CD8-positive, alpha-beta memory T cell (primary cell): ENCODE measurements at regions not wholly inside any gene's neighbourhood (a gene's known extent, or its start where the extent isn't known, plus 50 kb on each side); places are given as distances from the start of the nearest gene placed in this dataset.

ENCODE experiments used
- CTCF ChIA-PET: fragments of 350-600 bp; sonication (Branson Sonifier 250); formaldehyde crosslinking; loops from one replicate; lab custom pipeline; 2021; ENCODE audit warnings: antibody characterized with exemption; lab: Charles Lee
- POLR2A ChIA-PET: fragments of 350-600 bp; sonication (Branson Sonifier 250); formaldehyde crosslinking; loops from one replicate; lab custom pipeline; 2021; ENCODE audit warnings: antibody characterized with exemption; lab: Charles Lee
- DNase-seq, 5 donors: peaks; one replicate each; pipeline versions ENCODE4 v3.0.0 to v3.0.0-alpha.2; 2020 to 2022; ENCODE audit warnings: mixed read lengths in 1 of 5
- H3K27ac ChIP-seq: one replicate; pipeline ENCODE4 v1.7.0; 2013; ENCODE audit warnings: low read depth, mild to moderate bottlenecking, low read length, moderate library complexity
- H3K27me3 ChIP-seq: 2 replicates; pipeline ENCODE4 v1.7.0; 2013; ENCODE audit warnings: low read length, mild to moderate bottlenecking; ENCODE audit not compliant: insufficient read depth, poor library complexity, severe bottlenecking
- H3K36me3 ChIP-seq: 2 replicates; pipeline ENCODE4 v1.7.0; 2013; ENCODE audit warnings: mild to moderate bottlenecking, low read length, moderate library complexity; ENCODE audit not compliant: insufficient read depth
- H3K4me1 ChIP-seq: 2 replicates; pipeline ENCODE4 v1.7.0; 2013; ENCODE audit warnings: mild to moderate bottlenecking, low read length, moderate library complexity; ENCODE audit not compliant: insufficient read depth
- H3K4me3 ChIP-seq: 2 replicates; pipeline ENCODE4 v1.7.0; 2013; ENCODE audit warnings: mild to moderate bottlenecking, low read length
- H3K9me3 ChIP-seq: 2 replicates; pipeline ENCODE4 v1.7.0; 2013; ENCODE audit warnings: mild to moderate bottlenecking, low read length
- H3K27ac Mint-ChIP-seq, 8 donors: one replicate each; pipeline ENCODE4 v1.8.0; 2020 to 2021; ENCODE audit warnings: mixed read lengths in 8 of 8, mild to moderate bottlenecking in 6 of 8, inconsistent platforms in 3 of 8, moderate library complexity in 3 of 8
- H3K27me3 Mint-ChIP-seq, 2 donors: one replicate each; pipeline ENCODE4 v1.8.0; 2020 to 2021; ENCODE audit warnings: mixed read lengths in 2 of 2, mild to moderate bottlenecking in 1 of 2, moderate library complexity in 1 of 2
- H3K36me3 Mint-ChIP-seq, 3 donors: one replicate each; pipeline ENCODE4 v1.8.0; 2020 to 2021; ENCODE audit warnings: mixed read lengths in 3 of 3, inconsistent platforms in 1 of 3, mild to moderate bottlenecking in 1 of 3
- H3K4me1 Mint-ChIP-seq, 3 donors: one replicate each; pipeline ENCODE4 v1.8.0; 2020 to 2021; ENCODE audit warnings: mixed read lengths in 3 of 3, inconsistent platforms in 1 of 3, mild to moderate bottlenecking in 1 of 3
- H3K4me3 Mint-ChIP-seq, 7 donors: one replicate each; pipeline ENCODE4 v1.8.0; 2020 to 2021; ENCODE audit warnings: mixed read lengths in 7 of 7, mild to moderate bottlenecking in 6 of 7, moderate library complexity in 4 of 7, inconsistent platforms in 2 of 7
- H3K9me3 Mint-ChIP-seq, 5 donors: one replicate each; pipeline ENCODE4 v1.8.0; 2020 to 2022; ENCODE audit warnings: mixed read lengths in 5 of 5, mild to moderate bottlenecking in 3 of 5, moderate library complexity in 2 of 5, inconsistent platforms in 1 of 5

DNA sequence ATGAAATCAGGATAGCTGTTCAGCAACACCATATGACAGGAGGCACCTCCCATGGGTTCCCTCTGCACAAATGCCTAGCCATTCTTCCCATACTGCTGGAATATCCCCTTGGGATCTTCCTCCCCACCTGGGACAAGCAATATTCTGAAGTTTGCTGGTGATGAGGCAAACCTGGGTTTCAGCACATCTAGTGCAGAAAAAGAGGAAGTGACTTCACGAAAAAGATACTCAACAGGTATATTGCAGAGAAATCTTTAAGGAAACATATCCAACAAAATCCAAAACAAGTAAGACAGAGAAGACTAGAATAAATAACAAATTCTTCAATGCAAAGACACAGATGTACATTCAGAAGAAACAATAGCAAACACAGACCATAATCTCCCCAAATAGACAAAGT, 1497.0 kb downstream of the PCDH9 start:
- Histone ChIP-seq H3K27ac (no peak overlapping the region), H3K4me1 (no peaks in the 10 kb centered on the region), H3K4me3 (no peak overlapping the region), H3K27me3 (no peaks in the 10 kb centered on the region), H3K36me3 (no peaks in the 10 kb centered on the region), H3K9me3 (no peaks in the 10 kb centered on the region)
- H3K9me3 Mint-ChIP-seq, result peaks cover 0 to 63% (median 15%) of the 10 kb centered on the region in 5 donors
- no peaks in the 10 kb centered on the region for H3K27me3 Mint-ChIP-seq
- no peaks in the 10 kb centered on the region for H3K4me1 Mint-ChIP-seq
- DNase-seq, result no peak
- ChIA-PET CTCF (no interaction called here), POLR2A (no interaction called here)
- no peak overlapping the region for H3K4me3 Mint-ChIP-seq
- H3K36me3 Mint-ChIP-seq, result no peaks in the 10 kb centered on the region
- H3K27ac Mint-ChIP-seq, result no peak overlapping the region

DNA sequence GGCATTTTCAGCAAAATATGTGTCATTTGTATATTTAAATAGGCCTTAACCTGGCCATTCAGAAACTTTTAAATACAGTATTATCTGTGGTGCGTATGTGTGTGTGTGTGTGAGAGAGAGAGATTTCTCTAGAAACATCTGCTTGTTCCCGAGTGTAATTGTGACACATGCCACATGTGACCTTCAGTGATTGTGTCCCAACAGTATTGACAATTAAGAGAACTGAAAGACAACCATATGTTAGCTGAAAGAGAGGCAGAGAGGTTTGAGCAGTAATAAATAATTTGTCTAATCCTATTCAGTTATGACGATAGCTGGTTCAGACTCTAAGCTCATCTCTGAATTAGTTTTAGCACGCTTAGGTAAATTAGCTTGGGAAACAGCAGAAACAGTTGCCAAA, 1503.1 kb downstream of the PCDH9 start:
- Mint-ChIP-seq H3K27me3 (no peaks in the 10 kb centered on the region), H3K9me3 (peaks cover 0 to 28% (median 6%) of the 10 kb centered on the region in 5 donors)

GRCh38 chr13:65725006-65725405, 1505.1 kb downstream of the PCDH9 start:
- Mint-ChIP-seq H3K27me3 (no peaks in the 10 kb centered on the region), H3K36me3 (no peaks in the 10 kb centered on the region), H3K27ac (no peak overlapping the region), H3K9me3 (peaks cover 0 to 23% (median 2%) of the 10 kb centered on the region in 5 donors), H3K4me1 (no peaks in the 10 kb centered on the region), H3K4me3 (no peak overlapping the region)
- Histone ChIP-seq H3K27ac (no peak overlapping the region), H3K4me1 (no peaks in the 10 kb centered on the region), H3K4me3 (no peak overlapping the region), H3K36me3 (no peaks in the 10 kb centered on the region), H3K9me3 (no peaks in the 10 kb centered on the region), H3K27me3 (no peaks in the 10 kb centered on the region)
- CTCF ChIA-PET, result no interaction called here
- no peak for DNase-seq
- POLR2A ChIA-PET, result no interaction called here

More for the DNA sequence above, 1503.1 kb downstream of the PCDH9 start:
- H3K36me3 ChIP-seq, result no peaks in the 10 kb centered on the region
- ChIA-PET CTCF (no interaction called here), POLR2A (no interaction called here)
- H3K27me3 ChIP-seq, result no peaks in the 10 kb centered on the region
- DNase-seq, result no peak
- no peak overlapping the region for H3K4me3 ChIP-seq
- H3K36me3 Mint-ChIP-seq, result no peaks in the 10 kb centered on the region
- no peaks in the 10 kb centered on the region for H3K9me3 ChIP-seq
- no peak overlapping the region for H3K4me3 Mint-ChIP-seq
- H3K4me1 ChIP-seq, result no peaks in the 10 kb centered on the region
- no peak overlapping the region for H3K27ac ChIP-seq
- no peak overlapping the region for H3K27ac Mint-ChIP-seq
- no peaks in the 10 kb centered on the region for H3K4me1 Mint-ChIP-seq

GRCh38 chr13:65724226-65724625, 1505.9 kb downstream of the PCDH9 start:
- no peaks in the 10 kb centered on the region for H3K9me3 ChIP-seq
- H3K4me3 ChIP-seq, result no peak overlapping the region
- no peaks in the 10 kb centered on the region for H3K36me3 ChIP-seq
- no peak for DNase-seq
- POLR2A ChIA-PET, result no interaction called here
- no peak overlapping the region for H3K4me3 Mint-ChIP-seq
- no peaks in the 10 kb centered on the region for H3K36me3 Mint-ChIP-seq
- no peaks in the 10 kb centered on the region for H3K27me3 Mint-ChIP-seq
- H3K27ac ChIP-seq, result no peak overlapping the region
- CTCF ChIA-PET, result no interaction called here
- no peak overlapping the region for H3K27ac Mint-ChIP-seq
- peaks cover 0 to 30% (median 2%) of the 10 kb centered on the region in 5 donors for H3K9me3 Mint-ChIP-seq
- H3K27me3 ChIP-seq, result no peaks in the 10 kb centered on the region
- no peaks in the 10 kb centered on the region for H3K4me1 Mint-ChIP-seq
- H3K4me1 ChIP-seq, result no peaks in the 10 kb centered on the region

GRCh38 chr13:65722506-65722905, 1507.6 kb downstream of the PCDH9 start:
- CTCF ChIA-PET, result no interaction called here

DNA sequence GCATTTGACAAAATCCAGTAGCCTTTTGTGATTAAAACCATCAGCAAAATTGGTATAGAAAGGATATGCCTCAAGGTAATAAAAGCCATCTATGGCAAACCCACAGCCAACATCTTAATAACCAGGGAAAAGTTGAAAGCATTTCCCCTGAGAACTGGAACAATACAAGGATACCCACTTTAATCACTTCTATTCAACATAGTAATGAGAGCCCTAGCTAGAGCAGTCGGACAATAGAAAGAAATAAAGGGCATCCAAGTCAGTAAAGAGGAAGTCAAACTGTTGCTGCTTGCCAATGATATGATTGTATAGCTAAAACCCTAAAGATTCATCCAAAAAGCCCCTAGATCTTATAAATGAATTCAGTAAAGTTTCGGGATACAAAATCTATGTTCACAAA, 1510.3 kb downstream of the PCDH9 start:
- H3K4me1 Mint-ChIP-seq, result no peaks in the 10 kb centered on the region
- Histone ChIP-seq H3K9me3 (no peaks in the 10 kb centered on the region), H3K4me3 (no peak overlapping the region), H3K36me3 (no peaks in the 10 kb centered on the region), H3K27me3 (no peaks in the 10 kb centered on the region), H3K27ac (no peak overlapping the region), H3K4me1 (no peaks in the 10 kb centered on the region)
- POLR2A ChIA-PET, result no interaction called here
- H3K4me3 Mint-ChIP-seq, result no peak overlapping the region
- no peak overlapping the region for H3K27ac Mint-ChIP-seq
- no peak for DNase-seq
- peaks cover 2 to 37% (median 5%) of the 10 kb centered on the region in 5 donors for H3K9me3 Mint-ChIP-seq
- H3K36me3 Mint-ChIP-seq, result no peaks in the 10 kb centered on the region
- H3K27me3 Mint-ChIP-seq, result peaks cover 0 to 2% of the 10 kb centered on the region in 2 donors
- CTCF ChIA-PET, result no interaction called here

More at GRCh38 chr13:65722506-65722905, 1507.6 kb downstream of the PCDH9 start:
- H3K4me1 Mint-ChIP-seq, result no peaks in the 10 kb centered on the region
- no peaks in the 10 kb centered on the region for H3K36me3 ChIP-seq
- peaks cover 0 to 2% of the 10 kb centered on the region in 2 donors for H3K27me3 Mint-ChIP-seq
- H3K4me3 Mint-ChIP-seq, result no peak overlapping the region
- POLR2A ChIA-PET, result no interaction called here
- no peaks in the 10 kb centered on the region for H3K4me1 ChIP-seq
- no peaks in the 10 kb centered on the region for H3K27me3 ChIP-seq
- H3K27ac ChIP-seq, result no peak overlapping the region
- H3K9me3 ChIP-seq, result no peaks in the 10 kb centered on the region
- H3K9me3 Mint-ChIP-seq, result peaks cover 2 to 26% (median 3%) of the 10 kb centered on the region in 5 donors
- no peaks in the 10 kb centered on the region for H3K36me3 Mint-ChIP-seq
- no peak overlapping the region for H3K4me3 ChIP-seq
- DNase-seq, result no peak
- H3K27ac Mint-ChIP-seq, result no peak overlapping the region

DNA sequence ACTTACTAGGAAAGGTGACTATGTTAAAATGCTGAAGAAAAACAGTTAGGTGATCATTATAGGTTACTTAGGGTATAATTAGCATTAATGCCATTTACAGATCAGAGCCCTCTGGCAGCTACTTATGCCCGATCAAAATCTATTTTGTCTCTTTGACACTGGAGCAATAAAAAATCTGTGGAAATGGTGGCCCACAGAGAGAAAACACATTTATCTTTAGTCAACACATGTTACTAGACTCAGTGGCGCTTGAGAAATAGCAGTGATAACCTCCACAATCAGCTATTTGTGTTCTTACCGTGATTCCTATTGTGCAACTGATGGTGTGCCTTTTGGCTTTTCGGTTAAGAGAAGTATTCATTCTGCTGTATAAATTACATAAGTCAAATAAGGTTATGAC, 1519.6 kb downstream of the PCDH9 start:
- H3K4me3 Mint-ChIP-seq, result no peak overlapping the region
- no peak for DNase-seq
- H3K9me3 Mint-ChIP-seq, result peaks cover 0 to 27% (median 5%) of the 10 kb centered on the region in 5 donors
- CTCF ChIA-PET, result no interaction called here
- Histone ChIP-seq H3K36me3 (no peaks in the 10 kb centered on the region), H3K4me1 (no peaks in the 10 kb centered on the region), H3K27ac (no peak overlapping the region), H3K27me3 (no peaks in the 10 kb centered on the region), H3K4me3 (no peak overlapping the region), H3K9me3 (no peaks in the 10 kb centered on the region)
- H3K4me1 Mint-ChIP-seq, result no peaks in the 10 kb centered on the region
- POLR2A ChIA-PET, result no interaction called here
- no peak overlapping the region for H3K27ac Mint-ChIP-seq
- no peaks in the 10 kb centered on the region for H3K36me3 Mint-ChIP-seq
- H3K27me3 Mint-ChIP-seq, result no peaks in the 10 kb centered on the region

- no peaks in the 10 kb centered on the region for H3K9me3 ChIP-seq
- peaks cover 0 to 27% (median 10%) of the 10 kb centered on the region in 5 donors for H3K9me3 Mint-ChIP-seq
- POLR2A ChIA-PET, result no interaction called here
- no peak overlapping the region for H3K27ac ChIP-seq
- no peaks in the 10 kb centered on the region for H3K36me3 Mint-ChIP-seq
- H3K27me3 Mint-ChIP-seq, result no peaks in the 10 kb centered on the region
- H3K36me3 ChIP-seq, result no peaks in the 10 kb centered on the region
- no peaks in the 10 kb centered on the region for H3K27me3 ChIP-seq
- H3K4me3 Mint-ChIP-seq, result no peak overlapping the region
- H3K4me1 ChIP-seq, result no peaks in the 10 kb centered on the region
- no peaks in the 10 kb centered on the region for H3K4me1 Mint-ChIP-seq
- DNase-seq, result no peak
- no peak overlapping the region for H3K4me3 ChIP-seq
- CTCF ChIA-PET, result no interaction called here
- H3K27ac Mint-ChIP-seq, result no peak overlapping the region
Observed at GRCh38 chr13:65697843-65698242, 1532.3 kb downstream of the PCDH9 start.

DNA sequence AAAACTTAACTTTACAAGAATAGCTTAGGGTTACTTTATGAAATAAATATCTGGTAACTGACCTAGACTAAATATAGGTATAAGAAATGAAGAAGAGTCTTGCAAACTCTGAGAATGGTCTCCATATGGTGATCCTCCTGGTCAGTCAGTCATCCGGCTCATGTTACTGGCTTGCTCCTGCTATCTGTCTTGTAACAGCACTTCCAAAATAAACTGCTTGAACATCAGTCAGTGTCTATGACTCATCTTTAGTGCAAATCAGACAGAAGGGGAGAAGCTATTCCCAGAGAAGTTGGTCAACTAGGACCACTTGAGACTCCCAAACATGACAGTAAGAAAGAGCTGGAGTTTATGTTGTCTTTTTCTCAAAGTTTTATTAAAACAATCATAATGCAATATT, 1550.9 kb downstream of the PCDH9 start:
- H3K36me3 ChIP-seq, result no peaks in the 10 kb centered on the region
- no peaks in the 10 kb centered on the region for H3K9me3 ChIP-seq
- H3K27me3 ChIP-seq, result no peaks in the 10 kb centered on the region
- H3K4me3 ChIP-seq, result no peak overlapping the region
- no peak overlapping the region for H3K27ac ChIP-seq
- H3K9me3 Mint-ChIP-seq, result peaks cover 3 to 22% (median 10%) of the 10 kb centered on the region in 5 donors
- H3K36me3 Mint-ChIP-seq, result no peaks in the 10 kb centered on the region
- no peaks in the 10 kb centered on the region for H3K27me3 Mint-ChIP-seq
- no peak overlapping the region for H3K4me3 Mint-ChIP-seq
- H3K4me1 Mint-ChIP-seq, result no peaks in the 10 kb centered on the region
- CTCF ChIA-PET, result no interaction called here
- no peaks in the 10 kb centered on the region for H3K4me1 ChIP-seq
- POLR2A ChIA-PET, result no interaction called here
- H3K27ac Mint-ChIP-seq, result no peak overlapping the region
- no peak for DNase-seq
